ES-I3 (cell line): ENCODE measurements at regions not wholly inside any gene's neighbourhood (a gene's known extent, or its start where the extent isn't known, plus 50 kb on each side); places are given as distances from the start of the nearest gene placed in this dataset.
"Not testable (repeated sequence)": the region's sequence is repeated elsewhere in the genome, so short reads cannot be mapped to it uniquely, and the experiment has no call there.

Experiments used
- H3K36me3 ChIP-seq: 2 replicates; pipeline ENCODE4 v1.6.1; 2013; ENCODE audit warnings: mild to moderate bottlenecking, low read length, control low read depth, moderate library complexity; ENCODE audit not compliant: insufficient read depth
- H3K4me1 ChIP-seq: 2 replicates; pipeline ENCODE4 v1.6.1; 2013; ENCODE audit warnings: mild to moderate bottlenecking, control low read depth, low read length; ENCODE audit not compliant: insufficient read depth
- H3K9ac ChIP-seq: 2 replicates; pipeline ENCODE4 v1.6.1; 2013; ENCODE audit warnings: low read depth, mild to moderate bottlenecking, low read length, moderate library complexity
- H3K9me3 ChIP-seq: 2 replicates; pipeline ENCODE4 v1.6.1; 2013; ENCODE audit warnings: mild to moderate bottlenecking, low read length, moderate library complexity; ENCODE audit not compliant: control insufficient read depth, insufficient read depth

- H3K4me1 ChIP-seq: no peaks in the 10 kb centered on the region
- no peaks in the 10 kb centered on the region for H3K9me3 ChIP-seq
- no peak overlapping the region for H3K9ac ChIP-seq
- H3K36me3 ChIP-seq: no peaks in the 10 kb centered on the region
Observed at GRCh38 chr7:131031099-131031868, 296.4 kb upstream of the MKLN1 start.

GRCh38 chr7:131032786-131033185 is 294.9 kb upstream of the MKLN1 start:
- Histone ChIP-seq H3K9me3 (no peaks in the 10 kb centered on the region), H3K9ac (no peak overlapping the region), H3K4me1 (no peaks in the 10 kb centered on the region), H3K36me3 (no peaks in the 10 kb centered on the region)

DNA sequence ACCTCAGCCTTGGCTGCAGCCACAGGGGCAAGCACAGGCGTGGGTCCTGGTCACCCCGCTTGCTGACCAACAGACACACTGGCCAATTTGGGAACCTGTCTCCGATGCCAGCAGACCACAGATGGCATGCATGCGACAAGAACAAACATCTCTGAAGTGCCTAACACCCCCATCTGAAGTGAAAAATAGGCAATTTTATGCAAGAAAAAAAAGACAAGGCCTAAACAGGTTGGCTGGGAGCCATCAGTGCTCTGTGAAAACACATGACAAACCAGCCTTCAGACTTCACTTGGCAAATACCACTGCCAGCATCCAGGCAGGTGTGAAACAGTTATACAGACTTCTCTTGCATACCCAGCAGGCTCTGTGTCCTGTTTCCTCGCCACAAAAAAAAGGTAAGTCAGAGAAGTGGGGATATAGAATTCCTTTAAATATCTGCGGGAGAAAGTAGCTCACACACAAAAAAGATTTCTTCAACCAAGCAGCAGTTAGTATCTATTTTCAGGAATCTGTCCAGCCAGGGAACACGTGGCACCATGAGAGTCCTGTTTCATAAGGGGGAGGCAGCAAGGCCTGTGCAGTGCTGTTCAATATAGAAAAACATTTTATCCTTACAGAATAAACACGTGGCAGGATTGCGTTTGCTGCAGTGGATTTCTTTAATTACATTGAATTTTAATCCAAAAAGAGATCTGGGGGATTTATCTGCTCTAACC is 293.4 kb upstream of the MKLN1 start:
- Histone ChIP-seq H3K4me1 (peaks cover 2% of the 10 kb centered on the region; the same call in 1 of the 2 replicates), H3K9ac (no peak overlapping the region), H3K9me3 (no peaks in the 10 kb centered on the region), H3K36me3 (no peaks in the 10 kb centered on the region)

GRCh38 chr7:131035088-131035770 is 292.4 kb upstream of the MKLN1 start:
- H3K4me1 ChIP-seq: peaks cover 4% of the 10 kb centered on the region; the same call in 1 of the 2 replicates
- H3K9ac ChIP-seq: no peak overlapping the region
- H3K36me3 ChIP-seq: no peaks in the 10 kb centered on the region
- no peaks in the 10 kb centered on the region for H3K9me3 ChIP-seq

DNA sequence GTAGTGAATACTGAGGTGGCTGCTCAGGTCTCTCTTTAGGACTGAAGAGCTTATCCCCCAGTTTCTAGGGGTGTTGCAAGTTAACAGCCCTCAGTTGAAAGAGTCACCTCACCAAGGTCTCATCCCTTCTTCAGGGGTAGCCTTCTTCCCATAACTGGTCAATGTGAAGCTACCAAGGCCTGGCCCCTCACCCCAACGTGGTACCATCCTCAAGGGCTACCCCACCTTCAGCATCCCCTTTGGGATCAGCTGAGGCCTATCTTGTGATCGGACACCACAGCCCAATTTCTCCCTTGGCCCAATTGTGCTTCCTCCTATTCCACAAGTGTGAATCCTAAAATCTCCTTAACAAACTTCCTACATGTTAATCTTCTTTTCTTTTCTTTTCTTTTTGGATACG is 289.5 kb upstream of the MKLN1 start:
- peaks cover 7% of the 10 kb centered on the region for H3K4me1 ChIP-seq
- no peaks in the 10 kb centered on the region for H3K36me3 ChIP-seq
- H3K9me3 ChIP-seq: no peaks in the 10 kb centered on the region
- no peak overlapping the region for H3K9ac ChIP-seq

DNA sequence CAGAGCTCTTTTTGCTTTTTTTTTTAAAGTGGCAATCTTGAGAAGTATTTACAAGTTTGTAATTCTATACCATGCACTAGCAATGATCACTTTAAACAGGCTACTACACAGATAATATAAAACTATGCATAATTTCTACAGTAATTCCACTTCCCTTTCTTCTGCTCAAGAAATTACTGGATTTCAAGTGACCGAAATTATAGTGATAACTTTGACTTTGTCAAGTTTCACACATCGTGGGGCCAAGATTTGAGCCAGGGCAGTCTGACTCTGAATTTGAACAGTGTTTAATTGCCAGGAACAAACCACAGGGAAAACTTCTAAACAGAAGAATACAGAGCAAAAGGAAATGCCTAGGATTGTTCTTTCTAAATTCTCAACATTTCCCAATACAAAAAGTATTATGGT is 288.3 kb upstream of the MKLN1 start:
- Histone ChIP-seq H3K4me1 (peaks cover 7% of the 10 kb centered on the region), H3K36me3 (no peaks in the 10 kb centered on the region), H3K9me3 (no peaks in the 10 kb centered on the region), H3K9ac (no peak overlapping the region)

DNA sequence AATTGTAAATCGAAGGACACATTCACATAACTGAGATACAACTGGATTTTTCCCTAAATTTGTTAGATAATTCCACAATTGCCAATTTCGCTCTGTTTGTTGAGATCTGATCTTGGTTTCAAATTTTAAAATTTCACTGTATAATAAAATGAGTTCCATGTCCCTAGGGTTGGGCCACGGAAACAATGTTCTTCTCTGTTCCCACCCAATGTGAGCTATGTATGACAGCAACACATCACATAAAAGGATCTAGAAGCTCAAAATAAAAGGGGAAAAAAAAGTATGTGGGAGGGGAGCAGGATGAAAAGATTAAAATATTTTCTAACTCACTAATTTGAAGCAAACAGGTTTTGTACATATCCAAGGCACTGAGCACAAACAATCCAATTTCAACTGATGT is 287.8 kb upstream of the MKLN1 start:
- no peaks in the 10 kb centered on the region for H3K9me3 ChIP-seq
- H3K4me1 ChIP-seq: peaks cover 7% of the 10 kb centered on the region
- H3K9ac ChIP-seq: no peak overlapping the region
- no peaks in the 10 kb centered on the region for H3K36me3 ChIP-seq

DNA sequence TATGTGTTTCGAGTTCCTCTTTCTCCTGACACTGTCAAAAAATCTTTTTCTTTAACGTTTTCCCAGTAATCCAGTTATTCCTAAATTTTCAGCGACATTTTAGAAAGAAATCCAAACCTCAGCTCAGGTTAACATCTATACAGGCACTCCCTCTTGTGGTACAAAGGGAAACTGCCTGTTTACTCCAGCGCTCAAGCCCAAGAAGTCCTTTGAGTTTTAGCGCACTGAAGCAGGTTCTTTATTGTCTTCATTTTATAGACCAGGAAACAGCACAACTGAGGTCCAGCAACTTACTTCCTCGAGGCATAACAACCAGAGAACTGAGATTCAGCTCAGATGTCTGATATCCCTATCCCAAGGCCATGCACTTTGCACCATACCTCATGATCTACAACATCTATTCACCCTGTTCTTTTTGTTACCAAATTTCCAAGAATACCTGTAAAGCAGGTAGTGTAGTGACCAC is 287.2 kb upstream of the MKLN1 start:
- peaks cover 7% of the 10 kb centered on the region for H3K4me1 ChIP-seq
- H3K9ac ChIP-seq: no peak overlapping the region
- no peaks in the 10 kb centered on the region for H3K9me3 ChIP-seq
- H3K36me3 ChIP-seq: no peaks in the 10 kb centered on the region

DNA sequence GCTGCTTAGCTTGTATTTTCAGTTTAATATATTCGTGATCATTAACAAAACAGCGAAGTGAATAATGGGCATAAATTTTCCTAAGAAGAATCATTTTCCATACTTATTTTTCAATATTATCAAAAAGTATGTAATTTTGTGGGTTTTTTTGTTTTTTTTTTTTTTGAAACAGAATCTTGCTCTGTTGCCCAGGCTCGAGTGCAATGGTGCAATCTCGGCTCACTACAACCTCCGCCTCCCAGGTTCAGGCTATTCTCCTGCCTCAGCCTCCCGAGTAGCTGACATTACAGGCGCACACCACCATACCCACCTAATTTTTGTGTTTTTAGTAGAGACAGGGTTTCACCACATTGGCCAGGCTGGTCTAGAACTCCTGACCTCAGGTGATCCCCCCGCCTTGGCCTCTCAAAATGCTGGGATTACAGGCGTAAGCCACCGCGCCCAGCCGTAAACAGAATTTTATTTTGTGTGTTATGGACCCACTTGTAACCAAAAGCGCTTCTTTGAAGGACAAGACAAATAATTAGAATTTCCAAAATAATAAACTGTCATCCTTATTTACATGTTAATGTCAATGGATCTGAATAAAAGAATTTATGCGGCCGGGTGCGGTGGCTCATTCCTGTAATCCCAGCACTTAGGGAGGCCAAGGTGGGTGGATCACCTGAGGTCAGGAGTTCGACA is 286.5 kb upstream of the MKLN1 start:
- H3K4me1 ChIP-seq, H3K9ac ChIP-seq, H3K9me3 ChIP-seq, H3K36me3 ChIP-seq: not testable (repeated sequence)

GRCh38 chr7:131042269-131043160 is 285.2 kb upstream of the MKLN1 start:
- no peak overlapping the region for H3K9ac ChIP-seq
- no peaks in the 10 kb centered on the region for H3K9me3 ChIP-seq
- peaks cover 7% of the 10 kb centered on the region for H3K4me1 ChIP-seq
- H3K36me3 ChIP-seq: no peaks in the 10 kb centered on the region

DNA sequence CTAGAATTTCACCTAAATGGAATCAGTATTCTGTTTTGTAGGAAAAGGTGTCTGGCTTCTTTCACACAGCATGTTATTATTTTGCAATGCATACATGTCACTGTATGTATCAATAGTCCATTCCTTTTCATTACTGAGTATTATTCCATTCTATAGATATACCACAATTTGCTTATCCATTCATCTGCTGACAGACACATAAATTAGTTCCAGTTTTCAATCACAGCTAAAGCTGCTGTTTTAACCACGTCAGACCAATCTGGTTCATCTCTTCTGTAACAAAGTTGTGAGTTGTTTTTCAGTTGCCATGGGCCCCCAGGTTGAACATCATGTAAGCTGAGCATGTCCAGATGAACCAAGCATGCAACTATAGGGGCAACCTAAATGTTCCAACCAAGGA is 282.1 kb upstream of the MKLN1 start:
- peaks cover 3% of the 10 kb centered on the region; the same call in 1 of the 2 replicates for H3K4me1 ChIP-seq
- no peaks in the 10 kb centered on the region for H3K36me3 ChIP-seq
- H3K9ac ChIP-seq: no peak overlapping the region

DNA sequence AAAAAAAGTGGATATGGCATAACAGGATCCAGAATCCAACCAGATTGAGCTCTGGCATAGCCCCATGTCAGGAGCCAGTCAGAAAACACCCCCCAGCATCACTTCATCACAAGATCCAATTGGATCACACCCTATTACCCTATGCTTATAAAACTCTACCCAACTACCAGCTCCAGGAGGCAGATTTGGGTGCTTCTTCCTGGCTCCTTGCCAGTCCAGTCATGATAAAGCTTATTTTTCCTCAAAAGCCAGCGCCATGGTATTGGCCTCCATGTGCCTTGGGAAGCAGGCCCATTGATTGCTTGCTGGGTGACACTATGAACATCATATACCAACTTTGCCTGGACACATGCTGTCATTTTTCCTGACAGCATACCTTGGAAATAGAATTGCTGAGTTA is 281.4 kb upstream of the MKLN1 start:
- H3K9ac ChIP-seq: no peak overlapping the region
- peaks cover 3% of the 10 kb centered on the region; the same call in 1 of the 2 replicates for H3K4me1 ChIP-seq
- no peaks in the 10 kb centered on the region for H3K36me3 ChIP-seq
- no peaks in the 10 kb centered on the region for H3K9me3 ChIP-seq

More for the DNA sequence above, 282.1 kb upstream of the MKLN1 start:
- no peaks in the 10 kb centered on the region for H3K9me3 ChIP-seq

DNA sequence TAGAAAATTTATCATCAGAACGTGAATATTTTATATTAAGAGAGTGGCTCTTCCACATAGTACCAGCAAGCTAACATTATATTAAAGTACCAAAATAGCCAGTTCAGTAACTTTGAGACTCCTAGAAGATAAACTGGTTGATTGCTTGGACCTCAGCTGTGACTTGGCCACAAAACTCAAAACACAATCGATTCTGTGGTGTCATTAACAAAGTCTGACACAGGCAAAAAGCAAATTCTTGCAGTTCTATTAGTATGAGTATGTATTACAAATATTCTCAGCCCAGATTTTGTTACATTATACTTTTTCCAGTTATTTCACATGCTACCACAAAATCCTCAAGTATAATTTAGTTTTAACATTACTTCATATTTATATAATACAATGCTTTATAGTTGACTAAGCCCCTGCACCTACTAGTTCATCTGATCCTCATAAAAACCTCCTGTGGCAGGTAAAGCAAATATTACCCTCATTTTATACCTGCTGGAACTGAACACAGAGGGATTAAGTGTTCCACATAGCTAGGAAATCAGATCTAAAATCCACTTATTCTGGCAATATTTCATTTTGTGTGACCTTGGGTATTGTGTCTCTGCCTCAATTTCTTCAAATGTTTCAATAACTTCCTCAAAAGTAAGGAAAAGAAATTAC is 279.9 kb upstream of the MKLN1 start:
- H3K9ac ChIP-seq: no peak overlapping the region
- H3K4me1 ChIP-seq: no peaks in the 10 kb centered on the region
- H3K9me3 ChIP-seq: no peaks in the 10 kb centered on the region
- no peaks in the 10 kb centered on the region for H3K36me3 ChIP-seq
